Glutamatergic neuron (in vitro differentiated cells): ENCODE measurements at regions not wholly inside any gene's neighbourhood (a gene's known extent, or its start where the extent isn't known, plus 50 kb on each side); places are given as distances from the start of the nearest gene placed in this dataset.

Source experiments
- DNase-seq: peaks from one replicate; pipeline ENCODE4 v3.0.0; 2022
- H3K27ac Mint-ChIP-seq: one replicate; pipeline ENCODE4 v1.8.0; 2020; ENCODE audit warnings: mild to moderate bottlenecking, mixed read lengths, inconsistent platforms; ENCODE audit not compliant: unreplicated experiment
- H3K27me3 Mint-ChIP-seq: one replicate; pipeline ENCODE4 v1.8.0; 2020; ENCODE audit warnings: mild to moderate bottlenecking, moderate library complexity, mixed read lengths, inconsistent platforms; ENCODE audit not compliant: unreplicated experiment
- H3K36me3 Mint-ChIP-seq: one replicate; pipeline ENCODE4 v1.8.0; 2020; ENCODE audit warnings: mild to moderate bottlenecking, mixed read lengths, inconsistent platforms; ENCODE audit not compliant: unreplicated experiment
- H3K4me1 Mint-ChIP-seq: one replicate; pipeline ENCODE4 v1.8.0; 2020; ENCODE audit warnings: mild to moderate bottlenecking, low read depth, mixed read lengths, inconsistent platforms; ENCODE audit not compliant: unreplicated experiment
- H3K4me3 Mint-ChIP-seq: one replicate; pipeline ENCODE4 v1.8.0; 2020; ENCODE audit warnings: mild to moderate bottlenecking, mixed read lengths, inconsistent platforms; ENCODE audit not compliant: unreplicated experiment
- H3K9me3 Mint-ChIP-seq: one replicate; pipeline ENCODE4 v1.8.0; 2020; ENCODE audit warnings: mild to moderate bottlenecking, moderate library complexity, mixed read lengths, inconsistent platforms; ENCODE audit not compliant: unreplicated experiment
- TF ChIP-seq, protein P1 (sequence below): fragments of 200-600 bp; sonication (generic); IDR thresholded peaks from one replicate; pipeline ENCODE4 v1.5.0; 2021; ENCODE audit not compliant: partially characterized antibody, unreplicated experiment

DNA sequence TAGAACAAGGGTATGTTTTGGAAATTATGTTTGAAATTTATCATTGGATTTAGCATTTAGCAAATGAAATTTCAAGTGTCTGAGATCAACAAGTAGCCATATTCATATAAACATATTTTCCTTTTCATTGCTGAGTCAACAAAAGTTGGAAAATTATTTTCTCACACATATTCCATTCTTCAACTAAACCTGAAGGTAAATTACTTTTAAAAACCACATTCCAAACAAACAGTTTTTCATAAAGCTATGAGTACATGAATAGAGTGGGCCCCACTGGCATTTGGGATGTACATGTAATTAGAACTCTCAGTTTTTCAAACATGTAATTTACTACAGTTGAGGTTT lies 178.3 kb upstream of the MKLN1 start:
- no peaks in the 10 kb centered on the region for H3K36me3 Mint-ChIP-seq
- no peak overlapping the region for H3K4me3 Mint-ChIP-seq
- H3K27ac Mint-ChIP-seq: no peak overlapping the region
- no peaks in the 10 kb centered on the region for H3K4me1 Mint-ChIP-seq
- no peak for DNase-seq
- H3K9me3 Mint-ChIP-seq: peaks cover 2% of the 10 kb centered on the region
- H3K27me3 Mint-ChIP-seq: peaks cover 1% of the 10 kb centered on the region
- TF ChIP-seq, protein P1, sequence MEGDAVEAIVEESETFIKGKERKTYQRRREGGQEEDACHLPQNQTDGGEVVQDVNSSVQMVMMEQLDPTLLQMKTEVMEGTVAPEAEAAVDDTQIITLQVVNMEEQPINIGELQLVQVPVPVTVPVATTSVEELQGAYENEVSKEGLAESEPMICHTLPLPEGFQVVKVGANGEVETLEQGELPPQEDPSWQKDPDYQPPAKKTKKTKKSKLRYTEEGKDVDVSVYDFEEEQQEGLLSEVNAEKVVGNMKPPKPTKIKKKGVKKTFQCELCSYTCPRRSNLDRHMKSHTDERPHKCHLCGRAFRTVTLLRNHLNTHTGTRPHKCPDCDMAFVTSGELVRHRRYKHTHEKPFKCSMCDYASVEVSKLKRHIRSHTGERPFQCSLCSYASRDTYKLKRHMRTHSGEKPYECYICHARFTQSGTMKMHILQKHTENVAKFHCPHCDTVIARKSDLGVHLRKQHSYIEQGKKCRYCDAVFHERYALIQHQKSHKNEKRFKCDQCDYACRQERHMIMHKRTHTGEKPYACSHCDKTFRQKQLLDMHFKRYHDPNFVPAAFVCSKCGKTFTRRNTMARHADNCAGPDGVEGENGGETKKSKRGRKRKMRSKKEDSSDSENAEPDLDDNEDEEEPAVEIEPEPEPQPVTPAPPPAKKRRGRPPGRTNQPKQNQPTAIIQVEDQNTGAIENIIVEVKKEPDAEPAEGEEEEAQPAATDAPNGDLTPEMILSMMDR: no peak

GRCh38 chr7:131149840-131150239 lies 177.8 kb upstream of the MKLN1 start:
- Mint-ChIP-seq H3K9me3 (peaks cover 2% of the 10 kb centered on the region), H3K27me3 (peaks cover 1% of the 10 kb centered on the region), H3K36me3 (no peaks in the 10 kb centered on the region), H3K27ac (no peak overlapping the region), H3K4me3 (no peak overlapping the region), H3K4me1 (no peaks in the 10 kb centered on the region)
- TF ChIP-seq, protein P1: no peak
- DNase-seq: no peak

DNA sequence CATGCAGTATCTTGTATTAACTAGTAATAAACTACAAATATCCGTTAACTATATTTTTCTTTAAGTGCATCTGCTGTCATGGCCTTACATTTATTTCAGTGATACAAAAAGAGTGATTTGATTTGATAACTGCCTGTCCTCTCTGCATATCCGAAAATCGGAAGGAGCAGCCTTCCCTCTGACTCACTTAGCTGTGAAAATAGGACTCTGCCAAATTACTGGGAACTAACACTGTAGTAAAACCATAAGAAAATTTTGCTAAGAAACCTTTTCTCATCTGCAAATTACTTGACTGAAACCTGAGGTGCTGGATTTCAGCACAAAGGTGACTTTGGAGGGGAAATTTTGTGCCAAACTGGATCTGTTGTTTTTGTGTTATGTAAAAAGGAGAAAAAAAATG lies 176.6 kb upstream of the MKLN1 start:
- no peak for DNase-seq

DNA sequence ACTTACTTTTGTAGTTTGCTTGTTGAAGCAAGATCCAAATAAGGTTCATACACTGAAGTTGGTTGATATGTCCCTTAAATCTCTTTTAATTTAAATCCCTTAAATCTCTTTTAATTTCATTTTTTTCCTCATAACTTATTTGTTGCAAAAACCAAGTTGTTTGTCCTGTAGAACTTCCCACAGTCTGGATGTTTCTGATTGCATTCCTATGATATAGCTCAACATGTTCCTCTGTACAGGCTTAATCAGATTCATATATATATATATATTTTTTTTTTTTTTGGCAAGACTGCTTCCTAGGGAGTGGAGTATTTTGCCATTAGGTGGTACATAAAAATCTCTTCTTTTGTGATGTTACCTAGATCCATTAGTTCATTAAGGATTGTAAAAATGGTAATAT lies 174.9 kb upstream of the MKLN1 start:
- Mint-ChIP-seq H3K36me3 (no peaks in the 10 kb centered on the region), H3K27me3 (peaks cover 1% of the 10 kb centered on the region), H3K27ac (no peak overlapping the region)

More for the DNA sequence above, 176.6 kb upstream of the MKLN1 start:
- TF ChIP-seq, protein P1: no peak
- Mint-ChIP-seq H3K27me3 (peaks cover 1% of the 10 kb centered on the region), H3K27ac (no peak overlapping the region), H3K36me3 (no peaks in the 10 kb centered on the region), H3K4me1 (no peaks in the 10 kb centered on the region), H3K9me3 (peaks cover 2% of the 10 kb centered on the region), H3K4me3 (no peak overlapping the region)

DNA sequence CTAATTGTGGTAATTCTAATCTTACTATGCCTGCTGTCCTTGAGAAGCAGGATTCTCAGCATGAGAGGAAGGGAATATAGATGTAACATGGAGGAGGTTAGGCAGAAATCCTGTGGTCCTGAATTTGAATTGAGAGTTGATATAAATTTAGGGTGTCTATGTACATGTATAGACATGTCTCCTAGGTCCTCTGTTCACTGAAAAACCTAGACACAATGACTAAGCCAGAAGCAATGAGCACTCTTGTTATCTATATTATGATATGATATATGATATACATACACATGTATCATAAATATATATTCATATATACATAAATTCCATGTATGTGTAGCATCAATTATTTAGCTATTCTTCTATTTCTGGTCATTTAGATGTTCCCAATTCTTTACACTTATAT lies 173.3 kb upstream of the MKLN1 start:
- Mint-ChIP-seq H3K27ac (no peak overlapping the region), H3K4me3 (no peak overlapping the region), H3K36me3 (no peaks in the 10 kb centered on the region), H3K9me3 (peaks cover 2% of the 10 kb centered on the region), H3K4me1 (no peaks in the 10 kb centered on the region), H3K27me3 (no peaks in the 10 kb centered on the region)
- TF ChIP-seq, protein P1: no peak
- DNase-seq: no peak

More for the DNA sequence above, 174.9 kb upstream of the MKLN1 start:
- H3K4me3 Mint-ChIP-seq: no peak overlapping the region
- H3K4me1 Mint-ChIP-seq: no peaks in the 10 kb centered on the region
- TF ChIP-seq, protein P1: no peak
- peaks cover 2% of the 10 kb centered on the region for H3K9me3 Mint-ChIP-seq
- DNase-seq: no peak
